ENCODE measurements at regions not wholly inside any gene's neighbourhood (a gene's known extent, or its start where the extent isn't known, plus 50 kb on each side); places are given as distances from the start of the nearest gene placed in this dataset.

DNA sequence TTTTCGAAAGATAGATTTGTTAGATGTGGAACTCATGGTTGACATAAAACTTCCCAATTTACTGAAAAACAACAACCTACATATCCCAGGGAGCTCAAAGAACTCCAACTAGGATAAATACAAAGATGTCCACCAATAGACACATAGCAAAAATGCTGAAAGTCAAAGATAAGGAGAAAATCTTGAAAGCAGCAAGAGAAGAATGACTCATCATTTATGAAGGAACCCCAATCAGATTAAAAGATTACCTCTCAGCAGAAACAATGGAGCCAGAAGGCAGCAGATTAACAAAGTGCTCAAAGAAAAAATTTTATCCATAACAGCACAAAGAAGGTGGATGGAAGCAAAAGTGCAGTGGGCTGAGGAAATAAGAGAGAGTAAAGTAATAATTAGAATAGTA is 908.6 kb downstream of the SORCS3 start:
- no peak overlapping the region for H3K27ac ChIP-seq
- TF ChIP-seq, protein P1, sequence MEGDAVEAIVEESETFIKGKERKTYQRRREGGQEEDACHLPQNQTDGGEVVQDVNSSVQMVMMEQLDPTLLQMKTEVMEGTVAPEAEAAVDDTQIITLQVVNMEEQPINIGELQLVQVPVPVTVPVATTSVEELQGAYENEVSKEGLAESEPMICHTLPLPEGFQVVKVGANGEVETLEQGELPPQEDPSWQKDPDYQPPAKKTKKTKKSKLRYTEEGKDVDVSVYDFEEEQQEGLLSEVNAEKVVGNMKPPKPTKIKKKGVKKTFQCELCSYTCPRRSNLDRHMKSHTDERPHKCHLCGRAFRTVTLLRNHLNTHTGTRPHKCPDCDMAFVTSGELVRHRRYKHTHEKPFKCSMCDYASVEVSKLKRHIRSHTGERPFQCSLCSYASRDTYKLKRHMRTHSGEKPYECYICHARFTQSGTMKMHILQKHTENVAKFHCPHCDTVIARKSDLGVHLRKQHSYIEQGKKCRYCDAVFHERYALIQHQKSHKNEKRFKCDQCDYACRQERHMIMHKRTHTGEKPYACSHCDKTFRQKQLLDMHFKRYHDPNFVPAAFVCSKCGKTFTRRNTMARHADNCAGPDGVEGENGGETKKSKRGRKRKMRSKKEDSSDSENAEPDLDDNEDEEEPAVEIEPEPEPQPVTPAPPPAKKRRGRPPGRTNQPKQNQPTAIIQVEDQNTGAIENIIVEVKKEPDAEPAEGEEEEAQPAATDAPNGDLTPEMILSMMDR (conservative IDR thresholded peaks at IDR 0.05) = no peak

DNA sequence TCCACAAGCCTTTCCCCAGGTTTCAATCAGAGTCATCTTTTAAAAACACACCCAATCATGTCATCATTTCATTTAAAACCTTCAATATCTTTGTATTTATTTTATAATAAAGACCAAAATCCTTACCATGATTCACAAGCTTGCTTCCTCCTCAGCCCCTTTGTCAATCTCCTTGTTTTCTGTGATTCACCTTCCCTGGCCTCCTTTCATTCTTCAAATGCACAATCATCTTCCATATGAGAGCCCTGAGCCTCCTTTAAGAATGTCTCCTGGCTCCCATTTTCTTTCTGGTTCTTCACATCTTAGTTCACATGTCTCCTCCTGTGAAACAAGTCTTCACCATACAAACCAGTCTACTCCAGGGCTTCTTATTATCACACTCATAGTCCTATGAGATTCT is 904.0 kb downstream of the SORCS3 start:
- TF ChIP-seq, protein P1 (conservative IDR thresholded peaks at IDR 0.05) = no peak
- no peak overlapping the region for H3K27ac ChIP-seq

DNA sequence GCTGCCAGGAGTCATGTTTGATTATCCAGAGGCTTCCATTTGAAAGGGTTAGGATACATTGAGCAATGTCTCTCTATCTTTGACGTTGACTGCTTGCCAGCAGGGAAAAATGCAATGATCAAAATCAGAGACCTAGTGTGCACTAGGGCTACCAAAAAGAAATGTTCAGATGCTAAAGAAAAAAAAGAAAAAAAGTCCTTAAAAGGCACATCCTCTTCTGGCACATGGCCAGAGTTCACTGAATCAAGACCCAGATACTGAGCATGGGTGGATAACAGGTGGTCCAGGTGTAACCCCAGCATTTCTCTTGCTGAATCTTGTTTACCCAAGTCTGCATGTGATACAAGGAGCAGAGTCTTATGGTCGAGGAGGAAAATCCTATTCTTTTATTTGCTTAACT is 899.3 kb downstream of the SORCS3 start:
- H3K27ac ChIP-seq = no peak overlapping the region
- TF ChIP-seq, protein P1 (conservative IDR thresholded peaks at IDR 0.05) = no peak

DNA sequence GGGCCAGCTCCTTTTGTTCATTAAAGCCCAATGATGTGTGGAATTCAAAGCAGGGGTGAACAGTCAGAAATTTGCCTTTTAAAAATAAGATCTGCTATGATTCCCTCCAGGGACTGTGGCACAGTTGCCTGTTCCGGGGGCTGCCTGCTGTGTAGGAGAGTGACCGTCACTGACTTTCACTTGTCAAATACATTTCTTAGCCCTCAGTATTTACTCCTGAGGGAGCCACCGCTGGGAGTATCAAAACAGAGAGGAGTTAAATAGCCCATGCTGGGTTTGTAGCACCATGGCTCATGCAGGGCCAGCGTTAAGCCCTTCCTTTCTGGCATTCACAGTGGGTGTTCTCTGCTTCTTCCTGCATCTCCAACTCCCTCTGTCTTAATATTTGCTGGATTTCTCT is 897.8 kb downstream of the SORCS3 start:
- TF ChIP-seq, protein P1 (conservative IDR thresholded peaks at IDR 0.05) = no peak
- H3K27ac ChIP-seq = no peak overlapping the region

DNA sequence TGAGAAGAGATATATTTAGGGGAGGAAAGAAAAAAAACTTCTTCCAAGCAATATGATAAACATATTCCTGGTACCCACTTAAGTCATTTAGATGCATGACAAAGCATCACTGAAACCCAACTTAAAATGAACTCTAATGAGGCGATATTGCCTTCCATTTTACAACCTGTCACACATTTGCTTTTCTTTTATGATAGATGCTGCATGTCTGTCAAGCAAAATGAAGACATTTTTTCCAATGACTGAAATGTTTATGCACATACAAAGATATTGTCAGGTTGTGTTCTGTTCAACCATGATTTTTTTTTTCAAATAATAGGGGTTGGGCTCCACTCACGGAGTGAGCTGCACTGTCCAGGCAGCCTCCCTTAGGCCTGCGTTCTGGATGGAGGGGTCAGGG is 894.4 kb downstream of the SORCS3 start:
- TF ChIP-seq, protein P1 (conservative IDR thresholded peaks at IDR 0.05) = no peak
- H3K27ac ChIP-seq = no peak overlapping the region

DNA sequence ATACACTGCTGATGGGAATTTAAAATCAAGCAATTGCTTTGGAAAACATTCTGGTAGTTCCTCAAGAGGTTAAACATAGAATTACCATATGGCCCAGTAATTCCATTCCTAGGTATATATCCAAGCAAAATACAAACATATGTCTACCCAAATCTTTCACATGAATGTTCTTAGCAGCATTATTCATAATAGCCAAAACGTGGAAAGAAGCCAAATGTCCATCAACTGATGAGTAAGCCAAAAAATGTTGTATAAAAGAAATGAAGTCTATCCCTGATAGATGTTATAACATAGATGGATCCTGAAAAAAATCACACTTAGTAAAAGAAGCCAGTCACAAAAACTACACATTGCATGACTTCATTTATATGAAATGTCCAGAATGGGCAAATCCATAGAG is 893.0 kb downstream of the SORCS3 start:
- TF ChIP-seq, protein P1 (conservative IDR thresholded peaks at IDR 0.05) = no peak
- H3K27ac ChIP-seq = no peak overlapping the region

DNA sequence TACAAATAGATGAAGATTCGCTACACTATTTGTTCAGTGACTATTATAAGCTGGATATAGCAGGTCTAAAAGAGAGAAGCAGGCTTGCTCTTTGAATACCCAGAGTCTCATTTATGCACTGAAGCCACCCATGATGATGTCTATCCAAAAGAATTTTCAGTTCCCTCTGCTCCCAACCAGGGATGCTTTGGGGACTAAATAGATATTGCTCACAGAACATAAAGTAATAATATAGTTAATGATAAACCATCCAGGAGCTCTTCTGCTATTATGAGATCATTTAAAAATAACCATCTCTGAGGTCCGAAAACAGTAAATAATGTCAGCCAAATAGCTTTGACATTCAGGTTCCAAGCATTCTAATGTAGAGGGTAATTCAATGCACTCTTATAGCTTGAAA is 875.4 kb downstream of the SORCS3 start:
- H3K27ac ChIP-seq = no peak overlapping the region
- TF ChIP-seq, protein P1 (conservative IDR thresholded peaks at IDR 0.05) = no peak

DNA sequence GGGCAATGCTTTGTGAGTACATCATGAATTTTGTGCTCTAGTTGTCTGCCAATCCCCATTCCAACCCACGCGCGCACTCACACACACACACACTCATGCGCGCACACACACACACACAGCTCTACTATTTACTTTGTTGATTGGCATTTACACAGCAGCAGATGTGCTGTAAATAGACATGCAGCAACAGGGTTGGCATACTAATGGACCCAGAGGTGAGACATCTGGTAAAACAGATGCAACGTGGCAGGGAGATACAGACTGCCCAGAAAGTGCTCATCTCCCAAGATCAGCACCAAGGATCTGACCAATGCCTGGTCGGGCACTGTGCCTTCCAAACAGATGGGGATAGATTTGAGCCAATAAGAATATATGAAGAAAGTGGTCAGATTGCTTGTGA is 873.0 kb downstream of the SORCS3 start:
- no peak overlapping the region for H3K27ac ChIP-seq
- TF ChIP-seq, protein P1 (conservative IDR thresholded peaks at IDR 0.05) = no peak

All from VCaP (cell line).